Spleen (tissue), 7 donors: ENCODE measurements at regions not wholly inside any gene's neighbourhood (a gene's known extent, or its start where the extent isn't known, plus 50 kb on each side); places are given as distances from the start of the nearest gene placed in this dataset.

Source experiments
- CTCF ChIP-seq, 11 experiments: fragments of 200-600 bp in 7 of 11; fragments of 450-650 bp in 4 of 11; sonication (generic) in 4 of 11; IDR thresholded peaks in 8 of 11; conservative IDR thresholded peaks in 3 of 11; 1 replicate in 7 of 11; 2 replicates in 4 of 11; pipeline versions ENCODE4 v1.4.0 to v1.8.0; 2016 to 2021; ENCODE audit warnings: antibody characterized with exemption in 11 of 11, inconsistent platforms in 4 of 11, mild to moderate bottlenecking in 1 of 11
- POLR2A ChIP-seq, 3 donors: fragments of 450-650 bp; IDR thresholded peaks; one replicate each; pipeline ENCODE4 v1.5.1; 2017; ENCODE audit warnings: antibody characterized with exemption in 3 of 3, mild to moderate bottlenecking in 1 of 3
- POLR2AphosphoS5 ChIP-seq, 3 donors: sonication (generic); formaldehyde crosslinking; IDR thresholded peaks; one replicate each; pipeline ENCODE4 v1.5.1; 2017; ENCODE audit warnings: antibody characterized with exemption in 3 of 3
- donor health status: DM: no; HTN: no; CAD: no; lungs with moderate emphysema.
- donor health status: DM: no; HTN: no; CAD: no.
- donor health status: DM: no; HTN: no; CAD: no.

DNA sequence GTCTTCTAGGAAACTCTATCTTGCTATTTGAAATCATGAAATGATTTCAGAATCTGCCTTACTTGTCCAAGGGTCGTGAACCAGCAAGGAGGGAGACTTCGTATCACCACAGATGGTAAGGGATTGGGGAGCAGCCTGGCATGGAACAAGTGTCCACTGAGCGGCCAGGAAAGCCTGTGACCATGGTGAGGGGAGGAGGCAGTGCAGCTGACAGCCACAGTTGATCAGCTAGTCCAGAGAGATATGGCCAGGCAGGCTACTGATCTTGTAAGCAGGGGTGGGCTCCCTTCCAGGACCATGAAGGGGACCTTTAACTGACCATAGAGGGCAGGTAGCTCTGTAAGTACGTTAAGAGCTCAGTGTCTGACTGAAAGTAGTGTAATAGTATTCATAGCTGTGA is 96.8 kb upstream of the TENT5A start:
- no peak for TF ChIP-seq CTCF (IDR thresholded peaks at IDR 0.05 in 8 of 11, conservative IDR thresholded peaks at IDR 0.05 in 3 of 11)
- TF ChIP-seq POLR2AphosphoS5 (IDR thresholded peaks at IDR 0.05) = no peak
- TF ChIP-seq POLR2A (IDR thresholded peaks at IDR 0.05) = no peak
